SK-N-SH (cell line): ENCODE measurements at regions not wholly inside any gene's neighbourhood (a gene's known extent, or its start where the extent isn't known, plus 50 kb on each side); places are given as distances from the start of the nearest gene placed in this dataset.

Source experiments
- CTCF ChIA-PET: fragments of 300-600, 350-600 bp; formaldehyde crosslinking; extraction: SDS; loops from one replicate; lab custom pipeline; 2021; lab: Yijun Ruan, JAX
- POLR2A ChIA-PET: fragments of 350-600 bp; sonication (Branson Sonifier 250); formaldehyde crosslinking; extraction: SDS; loops from one replicate; lab custom pipeline; 2020; ENCODE audit warnings: antibody characterized with exemption, inconsistent platforms; lab: Yijun Ruan, JAX
- DNase-seq: peaks from one replicate; pipeline ENCODE4 v3.0.0; 2012
- H2AFZ ChIP-seq: fragments of 200-600 bp; sonication (generic); 2 replicates; pipeline ENCODE4 v1.8.1; 2016; ENCODE audit warnings: antibody characterized with exemption, mild to moderate bottlenecking, low read depth
- H3F3A ChIP-seq: fragments of 200-600 bp; sonication (generic); replicated peaks from 2 replicates; pipeline ENCODE3; 2016; ENCODE audit warnings: antibody characterized with exemption, mild to moderate bottlenecking; ENCODE audit not compliant: insufficient read depth
- H3K27ac ChIP-seq, 2 experiments: fragments of 200-500 bp in 1 of 2; fragments of 200-600 bp in 1 of 2; sonication (Bioruptor generic) in 1 of 2; sonication (generic), shearing (Covaris generic) in 1 of 2; 2 replicates each; pipeline versions ENCODE4 v1.5.1 to v1.6.1; 2014 to 2016; ENCODE audit warnings: low read depth in 2 of 2, inconsistent platforms in 1 of 2, low read length in 1 of 2, mild to moderate bottlenecking in 1 of 2, mixed read lengths in 1 of 2
- H3K27me3 ChIP-seq: fragments of 200-600 bp; sonication (generic), shearing (Covaris generic); 2 replicates; pipeline ENCODE4 v1.6.1; 2016; ENCODE audit warnings: mixed run types; ENCODE audit not compliant: insufficient read depth
- H3K36me3 ChIP-seq, 2 experiments: fragments of 200-500 bp in 1 of 2; fragments of 200-600 bp in 1 of 2; sonication (Bioruptor generic) in 1 of 2; sonication (generic) in 1 of 2; replicated peaks in 1 of 2; 2 replicates each; pipeline versions ENCODE3 to v1.5.1; 2014 to 2016; ENCODE audit warnings: low read length in 1 of 2, mild to moderate bottlenecking in 1 of 2; ENCODE audit not compliant: insufficient read depth in 2 of 2, control insufficient read depth in 1 of 2
- H3K4me1 ChIP-seq, 2 experiments: fragments of 200-500 bp in 1 of 2; fragments of 200-600 bp in 1 of 2; sonication (Bioruptor generic) in 1 of 2; sonication (generic), shearing (Covaris generic) in 1 of 2; 2 replicates each; pipeline versions ENCODE4 v1.5.1 to v1.6.1; 2014 to 2016; ENCODE audit warnings: low read depth in 1 of 2, low read length in 1 of 2, mixed run types in 1 of 2; ENCODE audit not compliant: insufficient read depth in 2 of 2, control insufficient read depth in 1 of 2
- H3K4me2 ChIP-seq: fragments of 200-600 bp; sonication (generic), shearing (Covaris generic); 2 replicates; pipeline ENCODE4 v1.6.1; 2017; ENCODE audit warnings: mixed run types
- H3K4me3 ChIP-seq, 2 experiments: fragments of 200-500 bp in 1 of 2; fragments of 200-600 bp in 1 of 2; sonication (Bioruptor generic) in 1 of 2; sonication (generic), shearing (Covaris generic) in 1 of 2; 2 replicates each; pipeline versions ENCODE4 v1.5.1 to v1.8.1; 2014 to 2016; ENCODE audit warnings: low read depth in 2 of 2, inconsistent platforms in 1 of 2, low read length in 1 of 2, mild to moderate bottlenecking in 1 of 2, mixed read lengths in 1 of 2, moderate library complexity in 1 of 2
- H3K79me2 ChIP-seq: fragments of 200-600 bp; sonication (generic); 2 replicates; pipeline ENCODE4 v1.8.1; 2017; ENCODE audit warnings: mild to moderate bottlenecking; ENCODE audit not compliant: insufficient read depth
- H3K9ac ChIP-seq: fragments of 200-600 bp; sonication (generic); 2 replicates; pipeline ENCODE4 v1.6.1; 2017; ENCODE audit warnings: mixed run types
- H3K9me2 ChIP-seq: fragments of 200-600 bp; sonication (generic); 2 replicates; pipeline ENCODE4 v1.6.1; 2017; ENCODE audit warnings: mixed run types
- H3K9me3 ChIP-seq: fragments of 200-600 bp; sonication (generic); 2 replicates; pipeline ENCODE4 v1.6.1; 2017; ENCODE audit warnings: mixed run types, mild to moderate bottlenecking, moderate library complexity
- H4K20me1 ChIP-seq: fragments of 200-600 bp; sonication (generic); 2 replicates; pipeline ENCODE4 v1.6.1; 2017; ENCODE audit warnings: mild to moderate bottlenecking, mixed run types; ENCODE audit not compliant: insufficient read depth
- CHD2 ChIP-seq: fragments of 150-350 bp; IDR thresholded peaks from 2 replicates; pipeline ENCODE4 v1.6.1; 2018; ENCODE audit warnings: low read length; ENCODE audit not compliant: partially characterized antibody
- CTCF ChIP-seq: fragments of 200-600 bp; sonication (generic); IDR thresholded peaks from 2 replicates; pipeline ENCODE4 v1.6.1; 2017; ENCODE audit warnings: antibody characterized with exemption, mild to moderate bottlenecking, moderate library complexity
- ELF1 ChIP-seq: IDR thresholded peaks from 2 replicates; pipeline ENCODE4 v1.4.0; 2012
- FOXM1 ChIP-seq: IDR thresholded peaks from 2 replicates; pipeline ENCODE4 v1.4.0; 2012; ENCODE audit warnings: low read depth, mild to moderate bottlenecking
- IRF3 ChIP-seq: fragments of 150-350 bp; IDR thresholded peaks from 2 replicates; pipeline ENCODE4 v1.6.1; 2016; ENCODE audit warnings: mild to moderate bottlenecking, low read depth, low read length
- MXI1 ChIP-seq: IDR thresholded peaks from 2 replicates; pipeline ENCODE4 v1.6.1; 2012; ENCODE audit warnings: mild to moderate bottlenecking, low read depth, low read length, improper control_type of control experiment
- NFIC ChIP-seq: IDR thresholded peaks from 2 replicates; pipeline ENCODE4 v1.4.0; 2012; ENCODE audit warnings: borderline replicate concordance
- PBX3 ChIP-seq: IDR thresholded peaks from 2 replicates; pipeline ENCODE4; 2012
- RCOR1 ChIP-seq: fragments of 150-350 bp; IDR thresholded peaks from 2 replicates; pipeline ENCODE4 v1.6.1; 2017; ENCODE audit warnings: antibody characterized with exemption, low read length
- RXRA ChIP-seq: IDR thresholded peaks from 2 replicates; pipeline ENCODE4 v1.4.0; 2012; ENCODE audit warnings: low read depth, mild to moderate bottlenecking, borderline replicate concordance
- TAF1 ChIP-seq: IDR thresholded peaks from 2 replicates; pipeline ENCODE4 v1.6.1; 2012; ENCODE audit warnings: low read depth, mild to moderate bottlenecking, low read length, moderate library complexity, borderline replicate concordance
- TCF12 ChIP-seq: IDR thresholded peaks from 2 replicates; pipeline ENCODE4 v1.4.0; 2012
- USF1 ChIP-seq: IDR thresholded peaks from 2 replicates; pipeline ENCODE4 v1.4.0; 2012; ENCODE audit warnings: low read depth, borderline replicate concordance
- USF2 ChIP-seq: fragments of 150-350 bp; IDR thresholded peaks from 2 replicates; pipeline ENCODE4 v1.6.1; 2017; ENCODE audit warnings: antibody characterized with exemption, low read length, low read depth, borderline replicate concordance
- YY1 ChIP-seq: IDR thresholded peaks from 2 replicates; pipeline ENCODE4 v1.4.0; 2012; ENCODE audit warnings: low read depth, mild to moderate bottlenecking
- WGBS: methylation state at CpG from one replicate; pipeline ENCODE4 v1.1.6; 2017; ENCODE audit warnings: low lambda C conversion rate; 5-methylcytosine and 5-hydroxymethylcytosine counted together

GRCh38 chr5:143760755-143761154 lies 51.2 kb upstream of the HMHB1 start:
- Histone ChIP-seq H3K36me3 (no peaks in the 10 kb centered on the region), H2AFZ (no peak overlapping the region), H3K4me2 (no peak overlapping the region), H3K9me3 (no peaks in the 10 kb centered on the region), H3K9ac (no peak overlapping the region), H3K9me2 (no peaks in the 10 kb centered on the region), H4K20me1 (no peaks in the 10 kb centered on the region), H3F3A (no peaks in the 10 kb centered on the region), H3K4me1 (peaks cover 0 to 2% of the 10 kb centered on the region in 2 experiments; a peak in 1 of 4 replicates), H3K27me3 (no peaks in the 10 kb centered on the region), H3K79me2 (no peaks in the 10 kb centered on the region), H3K27ac (no peak overlapping the region), H3K4me3 (no peak overlapping the region)
- ChIA-PET POLR2A (no interaction called here), CTCF (no interaction called here)
- DNase-seq, result no peak
- 80% methylated on average over 1 of the region's 1 CpG for WGBS
- no peak for TF ChIP-seq CHD2
- no peak for TF ChIP-seq NFIC
- no peak for TF ChIP-seq CTCF
- no peak for TF ChIP-seq IRF3
- no peak for TF ChIP-seq PBX3
- no peak for TF ChIP-seq TCF12
- TF ChIP-seq FOXM1, result no peak
- TF ChIP-seq ELF1, result no peak
- TF ChIP-seq RCOR1, result no peak
- no peak for TF ChIP-seq MXI1
- TF ChIP-seq TAF1, result no peak
- no peak for TF ChIP-seq RXRA
- no peak for TF ChIP-seq USF1
- TF ChIP-seq USF2, result no peak
- no peak for TF ChIP-seq YY1
